ENCODE measurements at regions not wholly inside any gene's neighbourhood (a gene's known extent, or its start where the extent isn't known, plus 50 kb on each side); places are given as distances from the start of the nearest gene placed in this dataset.

DNA sequence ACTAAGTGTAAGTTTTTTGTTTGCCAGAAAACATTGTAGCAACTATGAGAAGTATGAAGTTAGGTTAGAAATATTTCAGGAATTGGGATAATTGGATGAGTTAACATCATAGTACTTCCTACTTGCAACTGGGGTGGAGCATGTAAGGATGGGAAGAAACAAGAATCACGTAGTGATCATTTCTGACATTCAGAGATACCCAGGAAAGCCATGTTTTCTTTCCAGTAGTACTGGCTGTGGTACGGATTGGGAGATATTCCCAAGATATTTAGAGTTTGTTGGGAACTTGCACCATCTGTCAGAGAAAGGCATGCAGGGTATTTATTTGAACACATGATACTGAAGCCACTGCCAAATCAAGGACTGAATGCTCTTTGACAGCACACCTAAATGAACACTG, 87.6 kb upstream of the SLC4A4 start:
- DNase-seq = no peak

DNA sequence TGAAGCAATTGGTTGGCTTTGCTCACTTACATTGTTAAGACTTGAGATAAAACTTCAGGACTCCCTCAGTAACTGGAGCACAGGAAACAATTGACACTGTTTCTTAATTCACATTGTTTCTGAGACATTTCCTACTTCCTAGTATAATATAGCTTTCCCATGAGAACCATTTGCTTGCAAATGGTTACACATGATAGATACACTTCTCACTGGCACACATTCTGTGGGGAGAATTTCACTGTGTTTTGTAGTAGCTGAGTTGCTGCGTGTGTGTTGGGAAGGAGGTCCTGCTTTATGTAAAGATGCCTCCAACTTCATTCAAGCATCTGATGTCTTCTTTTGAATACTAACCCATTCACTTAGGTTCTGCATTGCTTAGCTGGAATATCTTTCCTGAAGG, 85.3 kb upstream of the SLC4A4 start:
- DNase-seq = no peak

GRCh38 chr4:71254451-71255012, 84.3 kb upstream of the SLC4A4 start:
- DNase-seq = no peak

GRCh38 chr4:71255976-71256375, 82.8 kb upstream of the SLC4A4 start:
- no peak for DNase-seq

- DNase-seq = no peak
Measured at GRCh38 chr4:71257761-71258160, 81.1 kb upstream of the SLC4A4 start.

DNA sequence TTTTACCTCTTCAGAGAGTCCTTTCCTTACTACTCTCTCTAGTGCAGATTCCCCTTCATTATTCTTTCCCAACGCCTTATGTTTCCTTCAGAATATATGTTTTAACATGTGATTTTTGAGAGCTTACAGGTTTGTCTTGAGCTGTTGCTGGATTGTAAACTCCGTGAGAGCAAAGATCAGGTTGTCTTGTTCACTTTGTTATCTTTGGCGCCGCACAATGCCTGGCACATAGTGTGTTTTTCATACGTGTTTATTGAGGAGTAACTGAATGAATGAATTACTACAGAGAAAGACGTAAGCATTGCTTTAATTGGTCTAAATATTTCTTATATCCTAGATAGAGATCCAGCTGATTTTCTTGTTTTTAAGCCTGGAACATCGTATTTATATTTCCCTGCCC, 80.5 kb upstream of the SLC4A4 start:
- DNase-seq = no peak

- no peak for DNase-seq
Measured at GRCh38 chr4:71259280-71259679, 79.5 kb upstream of the SLC4A4 start.

GRCh38 chr4:71259911-71260331, 78.9 kb upstream of the SLC4A4 start:
- DNase-seq = no peak

GRCh38 chr4:71260544-71260943, 78.3 kb upstream of the SLC4A4 start:
- DNase-seq = no peak

GRCh38 chr4:71261001-71261400, 77.8 kb upstream of the SLC4A4 start:
- no peak for DNase-seq

DNA sequence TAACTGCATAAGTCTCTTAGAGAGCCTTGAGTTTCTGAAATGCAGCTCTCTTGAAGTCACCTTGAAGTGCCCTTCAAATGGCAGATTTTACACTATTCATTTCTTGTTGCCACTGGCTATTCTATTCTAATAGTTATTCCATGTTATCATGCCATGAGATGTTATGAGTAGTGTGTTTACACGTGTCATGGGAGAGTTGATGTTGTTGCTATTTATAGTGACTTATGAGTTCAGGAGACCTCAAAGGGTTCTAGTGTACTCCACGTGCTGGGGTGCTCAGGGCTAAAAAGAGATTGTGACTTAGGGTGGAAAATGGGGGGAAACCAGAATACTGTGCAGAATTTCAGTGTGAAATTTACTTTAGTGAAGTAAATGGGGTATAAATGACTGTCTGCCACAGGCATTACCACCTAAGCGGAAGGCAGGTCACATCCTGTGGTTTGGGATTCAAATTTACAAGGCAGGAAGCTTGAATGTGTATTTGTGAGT, 77.1 kb upstream of the SLC4A4 start:
- no peak for DNase-seq

- DNase-seq = no peak
Measured at GRCh38 chr4:71262161-71262560, 76.7 kb upstream of the SLC4A4 start.

GRCh38 chr4:71266090-71266794, 72.6 kb upstream of the SLC4A4 start:
- DNase-seq = no peak

GRCh38 chr4:71267244-71267643, 71.6 kb upstream of the SLC4A4 start:
- no peak for DNase-seq

GRCh38 chr4:71268166-71268565, 70.7 kb upstream of the SLC4A4 start:
- no peak for DNase-seq

DNA sequence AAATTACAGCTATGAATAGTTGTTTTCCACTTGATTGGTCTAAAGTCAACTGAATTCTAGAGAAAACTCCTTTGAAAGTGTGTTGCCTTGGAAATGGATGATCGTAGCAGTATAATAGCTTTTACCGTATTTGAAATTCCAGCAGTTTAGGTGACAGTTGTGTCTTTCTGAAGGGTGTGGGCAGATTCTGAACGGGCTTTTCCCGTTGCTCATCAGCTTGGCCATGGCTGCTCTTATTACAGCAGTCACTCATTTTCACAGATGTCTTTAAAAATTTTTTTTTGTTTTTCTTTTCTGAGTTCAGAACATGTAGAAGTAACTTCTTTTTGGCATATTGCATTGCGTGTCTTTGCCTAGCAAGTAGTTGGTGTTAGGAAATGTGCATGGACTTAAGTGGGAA, 69.6 kb upstream of the SLC4A4 start:
- DNase-seq = no peak

GRCh38 chr4:71270901-71271300, 67.9 kb upstream of the SLC4A4 start:
- DNase-seq = no peak

DNA sequence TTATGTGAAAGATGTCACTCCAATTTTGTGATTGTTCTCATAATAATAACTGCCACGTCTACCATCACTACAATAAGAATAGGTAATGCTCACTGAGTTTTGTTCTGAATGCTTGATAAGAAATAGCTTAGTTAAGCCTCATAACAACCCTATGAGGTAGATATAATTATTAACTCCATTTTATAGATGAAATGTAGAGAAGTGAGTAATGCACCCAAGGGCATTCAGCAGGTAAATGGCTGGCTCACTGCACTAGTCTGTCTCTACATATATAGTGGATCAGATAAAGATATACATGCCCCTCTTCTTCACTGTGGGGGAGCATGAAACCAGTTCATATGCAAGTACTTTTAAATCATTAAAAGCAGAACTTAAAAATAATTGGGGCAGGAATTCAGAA, 65.8 kb upstream of the SLC4A4 start:
- DNase-seq = no peak

GRCh38 chr4:71275004-71275403, 63.8 kb upstream of the SLC4A4 start:
- DNase-seq = no peak

DNA sequence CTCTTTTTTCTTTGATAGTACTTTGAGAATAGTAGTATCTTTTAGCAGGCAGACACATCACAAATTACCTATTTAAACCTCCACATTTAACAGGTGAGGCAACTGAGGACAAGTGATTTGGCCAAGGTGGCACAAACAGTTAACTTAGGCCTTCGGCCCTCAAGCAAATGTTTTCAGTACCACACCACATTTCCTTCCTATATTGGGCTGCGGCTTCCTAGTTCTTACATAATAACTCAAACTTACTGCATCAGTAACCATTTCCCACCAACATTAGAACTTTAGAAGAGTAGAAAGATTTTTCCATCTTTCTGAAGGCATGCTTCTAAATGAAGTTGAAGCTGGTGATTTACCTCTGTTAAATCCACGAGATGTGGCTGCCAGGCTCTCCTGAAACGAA, 63.2 kb upstream of the SLC4A4 start:
- DNase-seq = no peak

- DNase-seq = no peak
Measured at GRCh38 chr4:71277353-71277752, 61.5 kb upstream of the SLC4A4 start.

DNA sequence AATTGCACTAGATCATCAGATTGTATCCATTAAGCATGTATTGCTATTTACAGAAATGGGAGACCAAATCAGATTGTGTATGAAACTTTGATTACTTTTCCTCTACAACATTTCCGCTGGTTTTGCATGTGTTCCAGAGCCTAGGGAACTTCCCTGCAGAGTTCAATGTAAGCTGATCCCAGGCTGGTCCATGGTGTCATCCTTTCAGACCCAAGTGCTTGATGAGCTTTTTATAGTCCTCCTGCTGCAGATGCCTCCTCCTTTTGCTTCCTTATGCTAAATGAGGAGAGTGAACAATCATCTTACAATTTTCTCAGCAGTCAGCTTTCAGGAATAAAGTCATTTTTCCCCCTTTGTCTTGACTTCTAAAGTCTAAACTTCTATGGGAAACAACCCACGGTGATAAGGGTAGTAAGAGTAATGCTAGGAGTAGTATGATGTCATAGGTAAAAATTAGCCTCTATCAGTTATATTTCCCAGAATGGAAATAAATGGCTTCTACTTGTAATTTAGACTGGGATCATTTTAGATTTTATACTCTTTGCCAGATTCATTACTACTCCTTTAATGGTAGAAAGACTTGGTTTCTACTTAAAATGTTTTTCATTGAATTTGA, 55.1 kb upstream of the SLC4A4 start:
- no peak for DNase-seq

GRCh38 chr4:71287305-71287704, 51.5 kb upstream of the SLC4A4 start:
- DNase-seq = no peak

GRCh38 chr4:71288875-71289274, 49.9 kb upstream of the SLC4A4 start:
- no peak for DNase-seq
